Panc1 (cell line): ENCODE measurements at regions not wholly inside any gene's neighbourhood (a gene's known extent, or its start where the extent isn't known, plus 50 kb on each side); places are given as distances from the start of the nearest gene placed in this dataset.

Source experiments
- ATAC-seq: fragments of 200-7000 bp; cut with Tn5 transposase; 2 replicates; pipeline ENCODE4 v1.9.1; 2020; ENCODE audit warnings: mild to moderate bottlenecking, moderate library complexity
- BruUV-seq: library from RNA; stranded (reverse); fragments of 400-500 nt; replicated peaks from 2 replicates; lab custom pipeline; 2021; lab: Mats Ljungman, UMichigan
- CTCF ChIA-PET: fragments of 300-600 bp; sonication (Branson Sonifier 250); formaldehyde crosslinking; loops from one replicate; lab custom pipeline; 2022; ENCODE audit warnings: antibody characterized with exemption; lab: Charles Lee
- POLR2A ChIA-PET: fragments of 300-600 bp; sonication (Branson Sonifier 250); formaldehyde crosslinking; loops from one replicate; lab custom pipeline; 2022; ENCODE audit warnings: antibody characterized with exemption; lab: Charles Lee
- DNase-seq: peaks from one replicate; pipeline ENCODE4 v3.0.0-alpha.2; 2010; ENCODE audit warnings: low read depth, low spot score
- H3K27ac ChIP-seq: 2 replicates; pipeline ENCODE4 v1.5.1; 2011; ENCODE audit warnings: mild to moderate bottlenecking, low read length, inconsistent platforms
- H3K27me3 ChIP-seq: fragments of 200-500 bp; sonication (Bioruptor generic); 2 replicates; pipeline ENCODE4 v1.6.0; 2014; ENCODE audit warnings: low read length, inconsistent platforms; ENCODE audit not compliant: control insufficient read depth, insufficient read depth
- H3K36me3 ChIP-seq: fragments of 200-500 bp; sonication (Bioruptor generic); 2 replicates; pipeline ENCODE4 v1.5.1; 2014; ENCODE audit warnings: inconsistent platforms, mild to moderate bottlenecking, low read length, moderate library complexity; ENCODE audit not compliant: control insufficient read depth, insufficient read depth
- H3K4me1 ChIP-seq: 2 replicates; pipeline ENCODE4 v1.5.1; 2011; ENCODE audit warnings: inconsistent platforms, mild to moderate bottlenecking, low read length, moderate library complexity; ENCODE audit not compliant: control insufficient read depth, insufficient read depth
- H3K4me3 ChIP-seq, 2 experiments: 2 replicates each; pipeline ENCODE4 v1.5.1; 2011 to 2012; ENCODE audit warnings: low read depth in 2 of 2, low read length in 2 of 2, mild to moderate bottlenecking in 2 of 2, inconsistent platforms in 1 of 2, moderate library complexity in 1 of 2
- H3K9me3 ChIP-seq: fragments of 200-500 bp; sonication (Bioruptor generic); 2 replicates; pipeline ENCODE4 v1.5.1; 2014; ENCODE audit warnings: low read depth, mild to moderate bottlenecking, inconsistent platforms, low read length, moderate library complexity; ENCODE audit not compliant: control insufficient read depth, insufficient read depth
- POLR2AphosphoS5 ChIP-seq: IDR thresholded peaks from 2 replicates; pipeline ENCODE4 v1.6.1; 2012; ENCODE audit warnings: mild to moderate bottlenecking, low read depth, low read length, moderate library complexity
- SIN3A ChIP-seq: IDR thresholded peaks from 2 replicates; pipeline ENCODE4 v1.6.1; 2012; ENCODE audit warnings: low read depth, mild to moderate bottlenecking, low read length, moderate library complexity, borderline replicate concordance; ENCODE audit not compliant: insufficient read depth
- TCF7L2 ChIP-seq: IDR thresholded peaks from 2 replicates; pipeline ENCODE4 v1.6.1; 2011; ENCODE audit warnings: mild to moderate bottlenecking, low read depth, low read length, inconsistent platforms
- in situ Hi-C: cut with HindIII; loops from 2 replicates; pipeline ENCODE4 v1.10.0; 2016; ENCODE audit warnings: low sequenced_read_pairs, low pct_unique_long_range_greater_than_20kb
- intact Hi-C: fragments of 100-400 bp; cut with micrococcal nuclease; formaldehyde crosslinking; loops from one replicate; pipeline ENCODE4 v1.10.0; 2022; ENCODE audit not compliant: unreplicated experiment
- TF ChIP-seq, protein P1 (sequence below), 2 experiments: IDR thresholded peaks; 2 replicates each; pipeline ENCODE4 v1.6.1; 2011 to 2012; ENCODE audit warnings: low read depth in 2 of 2, control low read depth in 1 of 2, low read length in 1 of 2, mild to moderate bottlenecking in 1 of 2, moderate library complexity in 1 of 2; ENCODE audit not compliant: insufficient read depth in 1 of 2
- TF ChIP-seq, protein P2 (sequence below): fragments of 450-650 bp; IDR thresholded peaks from 2 replicates; pipeline ENCODE4 v1.5.1; 2017; ENCODE audit warnings: mild to moderate bottlenecking

DNA sequence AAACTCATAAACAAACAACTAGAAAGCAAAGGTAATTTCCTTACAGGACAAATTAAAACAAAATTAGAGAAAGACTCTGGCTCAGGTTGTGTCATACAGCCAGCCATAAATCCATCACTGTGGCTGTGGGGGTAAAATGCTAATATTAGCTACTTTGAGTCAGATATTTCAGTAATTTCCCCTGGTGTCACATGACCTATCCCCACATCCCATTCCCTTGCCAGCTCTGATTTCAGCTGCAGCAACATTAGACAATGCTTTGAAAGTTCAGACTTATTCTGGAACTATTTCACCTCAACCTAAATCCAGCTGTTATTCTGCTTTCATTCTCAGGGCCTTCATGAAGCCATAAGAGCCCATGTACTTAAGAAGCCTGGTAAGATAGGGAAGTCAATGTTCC lies 55.3 kb downstream of the RPL10L start:
- Histone ChIP-seq H3K4me3 (no peak overlapping the region), H3K27me3 (no peaks in the 10 kb centered on the region), H3K9me3 (no peaks in the 10 kb centered on the region), H3K27ac (no peak overlapping the region), H3K36me3 (no peaks in the 10 kb centered on the region), H3K4me1 (no peaks in the 10 kb centered on the region)
- TF ChIP-seq SIN3A (no peak), TCF7L2 (no peak)
- TF ChIP-seq, protein P1, sequence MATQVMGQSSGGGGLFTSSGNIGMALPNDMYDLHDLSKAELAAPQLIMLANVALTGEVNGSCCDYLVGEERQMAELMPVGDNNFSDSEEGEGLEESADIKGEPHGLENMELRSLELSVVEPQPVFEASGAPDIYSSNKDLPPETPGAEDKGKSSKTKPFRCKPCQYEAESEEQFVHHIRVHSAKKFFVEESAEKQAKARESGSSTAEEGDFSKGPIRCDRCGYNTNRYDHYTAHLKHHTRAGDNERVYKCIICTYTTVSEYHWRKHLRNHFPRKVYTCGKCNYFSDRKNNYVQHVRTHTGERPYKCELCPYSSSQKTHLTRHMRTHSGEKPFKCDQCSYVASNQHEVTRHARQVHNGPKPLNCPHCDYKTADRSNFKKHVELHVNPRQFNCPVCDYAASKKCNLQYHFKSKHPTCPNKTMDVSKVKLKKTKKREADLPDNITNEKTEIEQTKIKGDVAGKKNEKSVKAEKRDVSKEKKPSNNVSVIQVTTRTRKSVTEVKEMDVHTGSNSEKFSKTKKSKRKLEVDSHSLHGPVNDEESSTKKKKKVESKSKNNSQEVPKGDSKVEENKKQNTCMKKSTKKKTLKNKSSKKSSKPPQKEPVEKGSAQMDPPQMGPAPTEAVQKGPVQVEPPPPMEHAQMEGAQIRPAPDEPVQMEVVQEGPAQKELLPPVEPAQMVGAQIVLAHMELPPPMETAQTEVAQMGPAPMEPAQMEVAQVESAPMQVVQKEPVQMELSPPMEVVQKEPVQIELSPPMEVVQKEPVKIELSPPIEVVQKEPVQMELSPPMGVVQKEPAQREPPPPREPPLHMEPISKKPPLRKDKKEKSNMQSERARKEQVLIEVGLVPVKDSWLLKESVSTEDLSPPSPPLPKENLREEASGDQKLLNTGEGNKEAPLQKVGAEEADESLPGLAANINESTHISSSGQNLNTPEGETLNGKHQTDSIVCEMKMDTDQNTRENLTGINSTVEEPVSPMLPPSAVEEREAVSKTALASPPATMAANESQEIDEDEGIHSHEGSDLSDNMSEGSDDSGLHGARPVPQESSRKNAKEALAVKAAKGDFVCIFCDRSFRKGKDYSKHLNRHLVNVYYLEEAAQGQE (IDR thresholded peaks at IDR 0.05; ENCODE audit: insufficient read depth in 1 of 2, low read depth in 2 of 2, low read length in 1 of 2): no peak
- TF ChIP-seq, protein P2, sequence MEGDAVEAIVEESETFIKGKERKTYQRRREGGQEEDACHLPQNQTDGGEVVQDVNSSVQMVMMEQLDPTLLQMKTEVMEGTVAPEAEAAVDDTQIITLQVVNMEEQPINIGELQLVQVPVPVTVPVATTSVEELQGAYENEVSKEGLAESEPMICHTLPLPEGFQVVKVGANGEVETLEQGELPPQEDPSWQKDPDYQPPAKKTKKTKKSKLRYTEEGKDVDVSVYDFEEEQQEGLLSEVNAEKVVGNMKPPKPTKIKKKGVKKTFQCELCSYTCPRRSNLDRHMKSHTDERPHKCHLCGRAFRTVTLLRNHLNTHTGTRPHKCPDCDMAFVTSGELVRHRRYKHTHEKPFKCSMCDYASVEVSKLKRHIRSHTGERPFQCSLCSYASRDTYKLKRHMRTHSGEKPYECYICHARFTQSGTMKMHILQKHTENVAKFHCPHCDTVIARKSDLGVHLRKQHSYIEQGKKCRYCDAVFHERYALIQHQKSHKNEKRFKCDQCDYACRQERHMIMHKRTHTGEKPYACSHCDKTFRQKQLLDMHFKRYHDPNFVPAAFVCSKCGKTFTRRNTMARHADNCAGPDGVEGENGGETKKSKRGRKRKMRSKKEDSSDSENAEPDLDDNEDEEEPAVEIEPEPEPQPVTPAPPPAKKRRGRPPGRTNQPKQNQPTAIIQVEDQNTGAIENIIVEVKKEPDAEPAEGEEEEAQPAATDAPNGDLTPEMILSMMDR: no peak
- ChIA-PET CTCF (no interaction called here), POLR2A (no interaction called here)
- intact Hi-C loops (no loop called here), in situ Hi-C loops (no loop called here)
- no peak for DNase-seq
- BruUV-seq: no TSS peak
- ATAC-seq: no peak

DNA sequence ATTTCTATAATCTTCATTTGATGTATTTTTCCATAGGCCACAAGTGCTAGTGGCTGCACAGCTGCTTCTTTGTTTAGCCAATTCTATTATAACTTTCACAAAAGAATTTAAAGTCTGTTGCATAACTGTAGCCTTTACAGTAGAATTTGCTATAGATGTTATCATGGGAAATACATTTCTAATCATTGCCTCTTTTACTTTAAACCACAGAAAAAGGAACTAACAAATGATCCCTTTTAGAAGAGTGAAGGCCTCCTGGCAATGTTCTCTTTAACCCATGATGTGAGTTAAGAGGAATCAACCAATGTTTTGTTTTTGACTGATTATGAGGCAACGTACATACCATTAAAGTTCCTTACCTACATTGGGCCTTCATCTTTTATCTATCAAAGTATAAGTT lies 68.8 kb downstream of the RPL10L start:
- CTCF ChIA-PET: no interaction called here
- TF ChIP-seq POLR2AphosphoS5 (no peak), TCF7L2 (no peak), SIN3A (no peak)
- TF ChIP-seq, protein P1 (IDR thresholded peaks at IDR 0.05; ENCODE audit: insufficient read depth in 1 of 2, low read depth in 2 of 2, low read length in 1 of 2): no peak
- TF ChIP-seq, protein P2: no peak
- DNase-seq (no peak), ATAC-seq (no peak)
- intact Hi-C loops (no loop called here), in situ Hi-C loops (no loop called here)
- H3K4me1 ChIP-seq: no peaks in the 10 kb centered on the region
- POLR2A ChIA-PET: no interaction called here
- H3K27ac ChIP-seq: no peak overlapping the region
- H3K9me3 ChIP-seq: no peaks in the 10 kb centered on the region
- no peaks in the 10 kb centered on the region for H3K36me3 ChIP-seq
- no peaks in the 10 kb centered on the region for H3K27me3 ChIP-seq
- no TSS peak for BruUV-seq
- H3K4me3 ChIP-seq: no peak overlapping the region
